Fibroblast of lung (primary cell): ENCODE measurements at regions not wholly inside any gene's neighbourhood (a gene's known extent, or its start where the extent isn't known, plus 50 kb on each side); places are given as distances from the start of the nearest gene placed in this dataset.

Source experiments
- CTCF ChIP-seq, 2 donors: IDR thresholded peaks in 1 of 2; conservative IDR thresholded peaks in 1 of 2; 1 replicate in 1 of 2; 2 replicates in 1 of 2; pipeline ENCODE4 v1.5.1; 2011 to 2012; ENCODE audit warnings: low read length in 2 of 2, control low read depth in 1 of 2, inconsistent platforms in 1 of 2, low read depth in 1 of 2, mild to moderate bottlenecking in 1 of 2
- EZH2 ChIP-seq: IDR thresholded peaks from 2 replicates; pipeline ENCODE4 v1.5.1; 2012; ENCODE audit warnings: low read length, control low read depth, mild to moderate bottlenecking; ENCODE audit errors: missing control alignments

- no peak for TF ChIP-seq CTCF (conservative IDR thresholded peaks at IDR 0.05 in 1 of 2, IDR thresholded peaks at IDR 0.05 in 1 of 2; ENCODE audit: low read depth in 1 of 2, low read length in 2 of 2)
- no peak for TF ChIP-seq EZH2
Observed at GRCh38 chr14:86788224-86788623, 1204.8 kb downstream of the GALC start.
